Breast epithelium (tissue), 4 donors: ENCODE measurements at regions not wholly inside any gene's neighbourhood (a gene's known extent, or its start where the extent isn't known, plus 50 kb on each side); places are given as distances from the start of the nearest gene placed in this dataset.

Source experiments
- DNase-seq, 2 donors: peaks; one replicate each; pipeline ENCODE4 v3.0.0-alpha.2; 2019; ENCODE audit warnings: low spot score in 2 of 2
- H3K27ac ChIP-seq, 2 donors: fragments of 200-600 bp; sonication (generic) in 1 of 2; one replicate each; pipeline ENCODE4 v1.5.1; 2016 to 2019; ENCODE audit warnings: mild to moderate bottlenecking in 1 of 2
- H3K27me3 ChIP-seq, 2 donors: fragments of 200-600 bp; sonication (generic) in 1 of 2; one replicate each; pipeline versions ENCODE4 v1.5.1 to v1.6.0; 2017 to 2019; ENCODE audit warnings: control low read depth in 1 of 2, mild to moderate bottlenecking in 1 of 2
- H3K36me3 ChIP-seq: fragments of 200-600 bp; one replicate; pipeline ENCODE4 v1.5.1; 2019
- H3K4me1 ChIP-seq, 2 donors: fragments of 200-600 bp; sonication (generic); one replicate each; pipeline ENCODE4 v1.5.1; 2016 to 2019; ENCODE audit warnings: control low read depth in 1 of 2
- H3K4me3 ChIP-seq, 3 donors: fragments of 200-600 bp; sonication (generic); 1 replicate in 2 of 3; 2 replicates in 1 of 3; pipeline ENCODE4 v1.5.1; 2016 to 2019; ENCODE audit warnings: mild to moderate bottlenecking in 3 of 3, moderate library complexity in 2 of 3
- H3K9me3 ChIP-seq, 2 donors: fragments of 200-600 bp; sonication (generic) in 1 of 2; one replicate each; pipeline ENCODE4 v1.5.1; 2016 to 2019; ENCODE audit warnings: control low read depth in 1 of 2
- CTCF ChIP-seq, 3 donors: fragments of 450-650 bp; IDR thresholded peaks; one replicate each; pipeline ENCODE4 v1.5.1; 2016 to 2017; ENCODE audit warnings: antibody characterized with exemption in 3 of 3, mild to moderate bottlenecking in 3 of 3, moderate library complexity in 3 of 3
- POLR2A ChIP-seq: fragments of 450-650 bp; IDR thresholded peaks from one replicate; pipeline ENCODE4 v1.6.1; 2016; ENCODE audit warnings: antibody characterized with exemption, mild to moderate bottlenecking, moderate library complexity
- POLR2AphosphoS5 ChIP-seq, 3 donors: sonication (generic); formaldehyde crosslinking; IDR thresholded peaks; one replicate each; pipeline ENCODE4 v1.6.1; 2017; ENCODE audit warnings: antibody characterized with exemption in 3 of 3
- intact Hi-C: fragments of 100-400 bp; cut with DNase I; formaldehyde crosslinking; loops from one replicate; pipeline ENCODE4 v1.15.1; 2023; ENCODE audit warnings: low total_unique reads

GRCh38 chr9:31135567-31135966 lies 1248.9 kb upstream of the ACO1 start:
- TF ChIP-seq POLR2AphosphoS5 (IDR thresholded peaks at IDR 0.05), result no peak
- TF ChIP-seq CTCF (IDR thresholded peaks at IDR 0.05), result no peak
- no peak for TF ChIP-seq POLR2A
- no peak overlapping the region for H3K4me3 ChIP-seq
- H3K36me3 ChIP-seq, result no peaks in the 10 kb centered on the region
- intact Hi-C loops, result no loop called here
- H3K4me1 ChIP-seq, result no peaks in the 10 kb centered on the region
- no peak overlapping the region for H3K27ac ChIP-seq
- H3K9me3 ChIP-seq, result no peaks in the 10 kb centered on the region
- H3K27me3 ChIP-seq, result no peaks in the 10 kb centered on the region
- DNase-seq, result no peak

GRCh38 chr9:31136524-31136923 lies 1247.9 kb upstream of the ACO1 start:
- TF ChIP-seq POLR2A (no peak), POLR2AphosphoS5 (IDR thresholded peaks at IDR 0.05) (no peak), CTCF (IDR thresholded peaks at IDR 0.05) (no peak)
- no peaks in the 10 kb centered on the region for H3K4me1 ChIP-seq
- no peaks in the 10 kb centered on the region for H3K36me3 ChIP-seq
- intact Hi-C loops, result no loop called here
- no peaks in the 10 kb centered on the region for H3K27me3 ChIP-seq
- no peaks in the 10 kb centered on the region for H3K9me3 ChIP-seq
- DNase-seq, result no peak
- H3K27ac ChIP-seq, result no peak overlapping the region
- H3K4me3 ChIP-seq, result no peak overlapping the region

GRCh38 chr9:31137176-31138160 lies 1247.0 kb upstream of the ACO1 start:
- Histone ChIP-seq H3K4me3 (no peak overlapping the region), H3K27ac (no peak overlapping the region), H3K27me3 (no peaks in the 10 kb centered on the region), H3K4me1 (no peaks in the 10 kb centered on the region), H3K36me3 (no peaks in the 10 kb centered on the region), H3K9me3 (no peaks in the 10 kb centered on the region)
- TF ChIP-seq POLR2AphosphoS5 (IDR thresholded peaks at IDR 0.05) (no peak), CTCF (IDR thresholded peaks at IDR 0.05) (no peak), POLR2A (no peak)
- DNase-seq, result no peak
- intact Hi-C loops, result no loop called here

GRCh38 chr9:31140316-31140715 lies 1244.1 kb upstream of the ACO1 start:
- intact Hi-C loops, result no loop called here
- DNase-seq, result no peak
- H3K9me3 ChIP-seq, result no peaks in the 10 kb centered on the region
- no peaks in the 10 kb centered on the region for H3K4me1 ChIP-seq
- no peaks in the 10 kb centered on the region for H3K36me3 ChIP-seq
- H3K27me3 ChIP-seq, result no peaks in the 10 kb centered on the region
- H3K27ac ChIP-seq, result no peak overlapping the region
- no peak overlapping the region for H3K4me3 ChIP-seq
- no peak for TF ChIP-seq POLR2A
- TF ChIP-seq POLR2AphosphoS5 (IDR thresholded peaks at IDR 0.05), result no peak
- no peak for TF ChIP-seq CTCF (IDR thresholded peaks at IDR 0.05)

- no peak for TF ChIP-seq CTCF (IDR thresholded peaks at IDR 0.05)
- TF ChIP-seq POLR2AphosphoS5 (IDR thresholded peaks at IDR 0.05), result no peak
- no peak for TF ChIP-seq POLR2A
- H3K27me3 ChIP-seq, result no peaks in the 10 kb centered on the region
- H3K9me3 ChIP-seq, result no peaks in the 10 kb centered on the region
- no peak for DNase-seq
- intact Hi-C loops, result no loop called here
- no peak overlapping the region for H3K27ac ChIP-seq
- no peaks in the 10 kb centered on the region for H3K36me3 ChIP-seq
- no peak overlapping the region for H3K4me3 ChIP-seq
- H3K4me1 ChIP-seq, result no peaks in the 10 kb centered on the region
Observed at GRCh38 chr9:31142456-31142855, 1242.0 kb upstream of the ACO1 start.
